GM10266 (cell line): ENCODE measurements at regions not wholly inside any gene's neighbourhood (a gene's known extent, or its start where the extent isn't known, plus 50 kb on each side); places are given as distances from the start of the nearest gene placed in this dataset.

Experiments used
- DNase-seq: peaks from one replicate; pipeline ENCODE4 v3.0.0; 2012; ENCODE audit errors: extremely low spot score
- CTCF ChIP-seq: IDR thresholded peaks from 2 replicates; pipeline ENCODE4 v1.5.1; 2012; ENCODE audit warnings: mild to moderate bottlenecking, low read depth; ENCODE audit not compliant: control insufficient read depth, insufficient read depth; ENCODE audit errors: missing control alignments

GRCh38 chr4:111696505-111696904 lies 448.7 kb upstream of the FAM241A start:
- no peak for TF ChIP-seq CTCF
- DNase-seq: no peak

GRCh38 chr4:111697176-111697942 lies 447.9 kb upstream of the FAM241A start:
- no peak for DNase-seq
- TF ChIP-seq CTCF: no peak

GRCh38 chr4:111698361-111698760 lies 446.9 kb upstream of the FAM241A start:
- DNase-seq: no peak
- no peak for TF ChIP-seq CTCF

GRCh38 chr4:111699165-111699564 lies 446.1 kb upstream of the FAM241A start:
- no peak for TF ChIP-seq CTCF
- no peak for DNase-seq

- no peak for TF ChIP-seq CTCF
- DNase-seq: no peak
Observed at GRCh38 chr4:111701102-111701501, 444.2 kb upstream of the FAM241A start.

GRCh38 chr4:111707491-111707890 lies 437.8 kb upstream of the FAM241A start:
- TF ChIP-seq CTCF: no peak
- DNase-seq: no peak

- DNase-seq: no peak
- TF ChIP-seq CTCF: no peak
Observed at GRCh38 chr4:111712093-111712677, 433.1 kb upstream of the FAM241A start.
